GM12892 (cell line): ENCODE measurements at regions not wholly inside any gene's neighbourhood (a gene's known extent, or its start where the extent isn't known, plus 50 kb on each side); places are given as distances from the start of the nearest gene placed in this dataset.

ENCODE experiments used
- POLR2A ChIP-seq: IDR thresholded peaks from 2 replicates; pipeline ENCODE4 v1.6.1; 2011; ENCODE audit warnings: low read depth, low read length, control low read depth
- POLR2AphosphoS5 ChIP-seq: IDR thresholded peaks from 2 replicates; pipeline ENCODE4 v1.6.1; 2011; ENCODE audit warnings: low read depth, low read length, control low read depth
- TAF1 ChIP-seq: IDR thresholded peaks from 2 replicates; pipeline ENCODE4 v1.6.1; 2011; ENCODE audit warnings: low read depth, mild to moderate bottlenecking, control low read depth, low read length, borderline replicate concordance

DNA sequence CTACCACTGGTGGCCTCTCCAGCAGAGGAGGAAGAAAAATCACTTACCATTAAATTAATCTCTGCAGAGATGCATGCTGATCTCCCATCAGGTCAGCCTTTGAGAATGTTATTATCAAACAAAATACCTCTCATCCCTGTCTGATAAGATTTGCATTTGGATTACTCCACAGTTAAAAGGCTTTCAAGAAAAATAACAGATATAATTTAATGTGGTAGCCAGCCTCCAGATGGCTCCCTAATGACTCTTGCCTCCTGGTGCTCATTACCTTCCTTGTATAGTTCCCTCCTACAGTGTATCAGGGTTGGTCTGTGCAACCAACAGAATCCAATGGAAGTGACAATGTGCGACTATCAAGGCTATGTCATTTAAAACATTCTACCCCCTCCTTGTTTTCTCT, 63.6 kb upstream of the TNPO1 start:
- TF ChIP-seq POLR2A (no peak), POLR2AphosphoS5 (no peak), TAF1 (no peak)
